Muscle of arm (tissue), 1 donor: ENCODE measurements at regions not wholly inside any gene's neighbourhood (a gene's known extent, or its start where the extent isn't known, plus 50 kb on each side); places are given as distances from the start of the nearest gene placed in this dataset.

Experiments used
- DNase-seq: peaks from one replicate; pipeline ENCODE4 v3.0.0-alpha.2; 2013

DNA sequence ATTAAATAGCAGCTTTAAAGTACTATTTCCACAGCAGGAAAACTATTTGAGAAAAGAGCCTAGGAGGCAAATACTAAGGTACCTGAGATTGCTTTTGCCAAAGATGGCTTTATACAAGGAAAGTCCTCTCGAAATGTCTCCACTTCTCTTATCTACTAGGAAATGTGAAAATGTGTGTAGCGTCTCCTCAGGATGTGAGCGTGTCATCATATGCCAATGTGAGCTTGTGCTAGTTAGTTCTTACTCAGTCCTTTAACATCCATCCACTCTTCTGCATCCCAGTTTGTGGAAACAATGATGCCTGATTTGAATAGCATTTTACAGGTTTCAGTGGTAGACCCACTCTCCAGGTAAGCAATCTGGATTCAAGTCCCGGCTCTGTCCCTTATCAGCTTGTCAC is 421.0 kb downstream of the DYNC2H1 start:
- DNase-seq = no peak

DNA sequence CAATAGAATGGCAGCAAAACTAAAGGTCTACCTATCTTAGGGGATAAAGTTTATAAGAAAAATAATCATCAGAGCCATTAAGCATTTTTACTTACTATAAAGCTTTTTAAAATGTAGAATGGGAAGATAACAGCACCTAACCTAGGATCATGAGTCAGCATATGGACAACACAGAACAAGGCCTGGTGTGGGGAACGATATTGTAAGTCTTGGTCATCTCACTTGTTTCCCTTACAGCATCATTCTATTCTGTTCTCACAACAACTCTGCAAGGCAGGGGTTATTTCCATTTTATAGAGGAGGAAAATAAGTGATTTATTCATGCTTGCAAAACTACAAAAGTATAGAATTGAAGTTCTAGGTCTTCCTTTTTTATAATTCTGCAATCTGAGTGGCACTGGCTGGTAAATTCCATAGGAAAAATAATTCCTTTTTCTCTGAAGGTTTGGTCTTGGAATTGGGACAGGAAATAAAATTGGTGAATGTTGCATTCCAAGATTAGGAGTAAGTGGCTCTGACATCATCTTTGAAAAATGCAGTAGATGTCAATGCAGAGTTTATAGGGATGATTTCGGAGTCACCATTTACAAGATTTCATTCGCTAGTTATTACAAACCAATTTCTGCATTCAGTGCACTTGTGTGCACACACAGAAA is 423.0 kb downstream of the DYNC2H1 start:
- DNase-seq = no peak

DNA sequence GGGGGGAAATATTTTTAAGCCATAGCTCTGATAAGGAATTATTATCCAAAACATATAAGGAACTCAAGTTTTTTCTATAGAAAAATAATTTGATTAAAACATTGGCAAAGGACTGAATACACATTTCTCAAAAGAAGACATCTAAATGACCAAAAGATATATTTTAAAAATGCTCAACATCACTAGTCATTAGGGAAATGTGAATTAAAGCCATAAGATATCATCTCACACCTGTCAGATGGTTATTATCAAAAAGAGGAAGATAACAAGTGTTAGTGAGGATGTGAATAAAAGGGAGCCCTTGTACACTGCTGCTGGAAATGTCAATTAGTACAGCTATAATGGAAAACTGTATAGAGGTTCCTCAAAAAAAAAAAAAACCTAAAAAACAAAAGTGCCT is 425.0 kb downstream of the DYNC2H1 start:
- no peak for DNase-seq

DNA sequence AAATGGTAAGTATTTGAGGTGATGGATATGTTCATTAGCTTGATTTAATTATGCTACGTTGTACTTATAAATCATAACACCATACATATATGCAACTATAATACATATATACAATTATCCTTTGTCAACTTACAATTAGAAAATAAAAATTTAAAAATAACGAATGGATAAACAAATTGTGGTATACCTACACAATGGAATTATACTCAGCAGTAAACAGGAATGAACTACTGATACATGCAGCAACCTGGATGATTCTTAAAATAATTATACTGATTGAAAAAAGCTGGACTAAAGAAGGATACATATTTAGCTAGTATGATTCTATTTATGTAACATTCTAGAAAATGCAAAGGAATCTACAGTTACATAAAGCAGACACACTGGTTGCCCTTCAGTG is 425.7 kb downstream of the DYNC2H1 start:
- DNase-seq = no peak

- DNase-seq = no peak
Measured at GRCh38 chr11:103536335-103536722, 427.1 kb downstream of the DYNC2H1 start.

- no peak for DNase-seq
Measured at GRCh38 chr11:103537904-103538502, 428.8 kb downstream of the DYNC2H1 start.

- no peak for DNase-seq
Measured at GRCh38 chr11:103539166-103539565, 429.9 kb downstream of the DYNC2H1 start.

DNA sequence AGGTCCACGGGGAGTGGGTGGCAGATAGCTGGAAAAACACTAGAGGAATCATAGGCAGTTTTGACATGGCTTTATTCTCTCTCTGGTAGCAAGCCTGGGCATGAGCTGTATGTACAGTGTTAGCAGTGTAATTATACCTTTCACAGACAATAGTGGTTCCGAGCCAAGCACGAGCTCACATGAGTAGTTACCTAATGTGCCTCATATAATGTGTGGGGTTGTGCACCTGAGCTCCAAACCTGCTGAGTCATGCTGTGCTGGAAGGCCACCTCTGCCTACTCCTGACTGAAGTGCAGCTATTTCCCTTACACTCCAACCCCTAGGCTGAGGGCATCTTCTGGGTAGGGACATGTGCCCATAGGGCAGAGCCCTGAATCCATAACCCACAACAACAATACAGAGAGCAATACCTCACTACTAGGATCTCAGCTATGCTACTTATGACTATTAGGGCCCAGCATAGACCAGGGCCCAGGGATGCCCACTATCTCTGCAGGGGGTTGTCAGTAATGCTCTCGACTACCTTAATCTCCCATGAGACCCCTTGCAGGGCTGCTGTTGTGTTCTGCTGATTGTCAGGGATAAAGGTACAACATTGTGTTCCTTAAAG is 432.1 kb downstream of the DYNC2H1 start:
- no peak for DNase-seq

DNA sequence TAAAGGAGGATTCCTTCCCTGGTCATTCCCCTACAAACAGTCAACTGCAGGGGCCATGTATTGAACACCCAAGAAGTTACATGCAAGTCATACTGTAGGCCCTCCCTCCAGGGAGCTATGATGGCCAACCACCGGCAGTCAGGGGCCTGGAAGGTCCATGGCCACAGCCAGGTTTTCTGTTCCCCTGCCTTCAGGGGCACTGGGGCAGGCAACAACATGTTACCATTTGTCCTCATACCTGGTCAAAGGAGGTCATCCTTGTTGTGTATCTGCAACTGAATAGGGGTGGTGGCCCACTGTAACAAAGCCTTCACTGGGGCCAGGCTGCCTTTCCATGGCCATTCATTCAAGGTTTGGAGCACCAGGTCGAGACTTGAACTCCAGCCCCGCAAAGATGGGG is 433.6 kb downstream of the DYNC2H1 start:
- DNase-seq = no peak

DNA sequence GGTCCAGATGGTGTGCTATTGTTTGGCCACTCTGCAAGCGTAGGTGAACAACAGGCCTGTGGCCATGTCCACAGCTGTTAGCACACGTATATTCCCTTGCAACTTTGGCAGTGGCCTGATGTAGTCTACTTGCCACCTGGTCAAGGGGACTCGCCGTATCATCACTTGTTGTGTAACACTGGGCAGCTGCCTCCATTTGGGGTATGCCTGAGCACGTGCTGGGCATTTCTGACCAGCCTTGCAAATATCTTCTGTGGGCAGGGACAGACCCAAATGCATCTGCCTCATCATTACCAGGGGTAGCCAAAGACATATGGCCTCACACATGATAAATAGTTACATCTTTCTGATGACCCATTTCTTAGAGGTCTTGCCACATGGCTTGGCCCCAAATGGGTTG is 434.2 kb downstream of the DYNC2H1 start:
- DNase-seq = no peak

DNA sequence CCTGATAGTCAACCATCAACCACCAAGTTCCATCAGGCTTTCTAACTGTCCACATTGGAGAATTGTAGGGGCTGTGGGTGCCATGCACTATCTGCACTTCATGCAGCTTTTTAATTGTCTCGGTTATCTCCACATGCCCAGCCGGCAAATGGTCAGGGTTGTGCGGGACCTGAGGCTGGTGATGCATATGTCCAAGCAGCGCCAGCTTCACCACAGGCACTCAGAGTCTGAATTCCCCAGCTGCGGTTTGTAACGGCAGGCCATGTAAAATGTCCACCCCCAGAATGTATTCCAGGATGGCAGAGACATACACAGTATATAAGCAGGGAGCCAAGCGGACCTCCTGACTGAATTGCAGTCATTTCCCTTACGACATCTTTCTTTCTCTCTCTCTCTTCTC is 435.6 kb downstream of the DYNC2H1 start:
- DNase-seq = no peak

DNA sequence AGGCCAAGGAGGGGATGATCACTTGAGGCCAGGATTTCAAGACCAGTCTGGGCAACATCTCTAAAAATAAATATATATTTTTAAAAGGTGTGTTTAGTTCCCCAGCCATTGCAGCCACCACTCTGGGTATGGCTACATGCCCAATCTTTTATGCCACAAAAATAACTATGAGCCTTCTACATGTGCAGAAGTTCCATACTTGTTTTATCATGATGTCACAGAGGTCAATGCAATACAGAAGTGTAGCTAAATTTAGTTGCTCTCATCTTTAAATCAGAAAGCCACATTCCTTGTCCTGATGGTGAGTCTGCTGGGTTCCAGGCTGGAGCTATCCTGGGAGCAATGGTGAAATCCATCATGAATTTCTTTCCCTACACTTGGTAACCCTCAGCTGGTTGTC is 436.3 kb downstream of the DYNC2H1 start:
- DNase-seq = no peak

DNA sequence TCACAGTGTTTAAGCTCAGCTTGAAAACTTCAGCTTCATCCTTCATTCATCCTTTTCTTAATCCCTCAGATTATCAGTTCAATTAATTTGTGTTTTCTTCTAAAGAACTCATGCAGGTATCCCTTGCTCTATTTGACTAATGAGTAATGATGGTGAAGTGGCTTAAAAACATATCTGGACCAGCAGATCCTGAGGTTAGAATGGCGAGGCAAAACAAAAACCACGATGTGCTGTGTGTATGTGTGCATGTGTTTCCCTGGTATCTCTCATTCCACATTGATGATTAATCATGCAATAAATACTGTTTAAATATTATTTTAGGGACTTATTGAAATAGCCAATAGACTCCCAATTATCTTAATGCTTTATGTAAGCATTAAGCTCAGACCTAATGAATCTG is 437.0 kb downstream of the DYNC2H1 start:
- DNase-seq = no peak

- no peak for DNase-seq
Measured at GRCh38 chr11:103547024-103547423, 437.8 kb downstream of the DYNC2H1 start.

DNA sequence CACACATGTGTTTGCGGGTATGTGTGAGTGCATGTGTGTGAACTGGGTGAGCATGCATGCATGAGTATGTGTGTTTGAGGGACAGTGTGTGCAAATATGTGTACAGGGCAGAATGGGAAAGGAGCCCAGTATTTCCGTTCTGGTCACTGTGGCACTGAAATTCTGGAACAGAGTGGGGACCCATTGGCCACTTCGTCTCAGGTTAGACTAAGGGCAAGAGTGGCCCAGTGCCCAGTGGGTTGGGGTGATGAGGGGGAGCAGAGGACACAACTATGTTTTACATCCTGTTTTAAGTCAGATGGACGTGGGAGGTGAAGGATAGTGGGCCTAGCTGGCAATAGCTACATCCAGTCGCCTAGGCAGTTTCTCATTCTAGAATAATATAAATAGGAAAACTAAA is 438.5 kb downstream of the DYNC2H1 start:
- DNase-seq = no peak

- DNase-seq = no peak
Measured at GRCh38 chr11:103548838-103549237, 439.6 kb downstream of the DYNC2H1 start.

- no peak for DNase-seq
Measured at GRCh38 chr11:103550811-103551210, 441.6 kb downstream of the DYNC2H1 start.

GRCh38 chr11:103552086-103552485 is 442.9 kb downstream of the DYNC2H1 start:
- no peak for DNase-seq

DNA sequence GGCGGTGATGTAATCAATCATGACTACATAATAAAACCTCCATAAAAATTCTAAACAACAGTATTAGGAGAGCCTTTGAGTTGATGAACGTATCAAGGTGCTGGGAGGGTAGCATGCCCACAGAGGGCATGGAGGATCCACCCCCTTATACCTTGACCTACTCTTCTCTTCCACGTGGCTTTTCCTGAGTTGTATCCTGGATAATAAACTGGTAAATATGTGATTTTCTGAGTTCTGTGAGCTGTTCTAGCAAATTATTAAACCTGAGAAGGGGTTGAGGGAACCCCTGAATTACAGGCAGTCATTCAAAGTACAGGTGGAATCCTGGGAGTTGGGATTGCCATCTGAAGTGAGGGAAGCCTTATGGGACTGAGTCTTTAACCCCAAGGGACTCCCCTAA is 446.9 kb downstream of the DYNC2H1 start:
- no peak for DNase-seq

- DNase-seq = no peak
Measured at GRCh38 chr11:103566116-103566515, 456.9 kb downstream of the DYNC2H1 start.

GRCh38 chr11:103581760-103582159 is 454.7 kb upstream of the DDI1 start:
- DNase-seq = no peak

- no peak for DNase-seq
Measured at GRCh38 chr11:103582351-103582909, 454.0 kb upstream of the DDI1 start.

DNA sequence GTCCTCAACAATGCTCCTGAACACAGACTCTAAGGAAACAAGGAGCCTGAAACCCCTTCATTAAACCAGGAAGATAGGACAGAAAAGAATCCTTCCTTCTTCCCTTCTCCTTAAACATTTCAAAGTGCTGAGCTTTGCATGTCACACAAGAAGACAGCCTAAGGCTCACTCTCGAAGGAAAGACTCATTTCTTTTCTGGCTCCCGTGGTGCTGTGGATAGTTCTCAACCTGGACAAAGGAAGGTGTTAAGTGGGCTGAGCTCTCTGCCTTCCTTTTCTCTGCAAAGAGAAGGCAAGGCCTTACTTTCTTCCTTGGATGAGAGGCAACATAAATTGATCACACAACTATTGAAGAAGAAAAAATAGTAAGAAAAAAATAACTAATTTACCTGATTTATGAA is 452.4 kb upstream of the DDI1 start:
- DNase-seq = no peak
